GM18519 (cell line): ENCODE measurements at regions not wholly inside any gene's neighbourhood (a gene's known extent, or its start where the extent isn't known, plus 50 kb on each side); places are given as distances from the start of the nearest gene placed in this dataset.
"Not testable (repeated sequence)": the region's sequence is repeated elsewhere in the genome, so short reads cannot be mapped to it uniquely, and the experiment has no call there.

Experiments
- ATAC-seq: cut with Tn5 transposase; IDR thresholded peaks from one replicate; pipeline ENCODE4 v1.9.1; 2021; ENCODE audit warnings: mild to moderate bottlenecking, moderate library complexity; ENCODE audit not compliant: unreplicated experiment, low FRiP score

DNA sequence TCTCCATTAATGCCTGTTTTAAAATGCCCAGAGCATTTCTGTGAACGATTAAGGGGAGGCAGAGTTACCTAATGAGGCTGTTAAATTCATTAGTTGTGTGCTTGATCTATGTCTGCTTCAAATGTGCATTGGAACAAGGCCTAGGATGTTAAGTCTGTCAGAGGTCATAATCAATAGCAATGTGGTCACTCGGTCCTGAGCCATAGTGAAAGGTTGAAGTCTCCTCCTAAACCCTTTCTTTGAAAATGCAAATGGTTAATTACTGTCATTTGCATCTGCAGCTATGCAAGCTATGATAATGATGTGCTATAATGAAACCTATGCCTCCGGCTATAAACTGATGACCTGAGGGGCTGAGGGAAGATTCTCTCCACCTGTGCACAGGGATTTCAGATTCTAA is 114.2 kb upstream of the NR5A2 start:
- no peak for ATAC-seq

DNA sequence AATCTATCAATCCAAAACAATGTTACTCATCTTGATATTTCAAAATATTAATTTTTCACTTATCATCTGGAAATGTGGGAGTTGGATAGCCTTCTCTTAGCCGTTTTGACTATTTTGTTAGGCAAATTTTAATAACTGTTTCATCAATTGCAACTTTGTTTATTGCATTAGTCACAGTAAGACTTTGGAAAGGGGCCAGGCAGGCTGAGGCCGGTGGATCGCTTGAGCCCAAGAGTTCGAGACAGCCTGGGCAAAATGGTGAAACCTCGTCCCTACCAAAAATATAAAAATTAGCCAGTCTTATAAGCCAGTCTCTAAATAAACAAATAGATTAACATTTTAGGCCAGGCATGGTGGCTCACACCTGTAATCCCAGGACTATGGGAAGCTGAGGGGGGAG is 113.0 kb upstream of the NR5A2 start:
- ATAC-seq = no peak

DNA sequence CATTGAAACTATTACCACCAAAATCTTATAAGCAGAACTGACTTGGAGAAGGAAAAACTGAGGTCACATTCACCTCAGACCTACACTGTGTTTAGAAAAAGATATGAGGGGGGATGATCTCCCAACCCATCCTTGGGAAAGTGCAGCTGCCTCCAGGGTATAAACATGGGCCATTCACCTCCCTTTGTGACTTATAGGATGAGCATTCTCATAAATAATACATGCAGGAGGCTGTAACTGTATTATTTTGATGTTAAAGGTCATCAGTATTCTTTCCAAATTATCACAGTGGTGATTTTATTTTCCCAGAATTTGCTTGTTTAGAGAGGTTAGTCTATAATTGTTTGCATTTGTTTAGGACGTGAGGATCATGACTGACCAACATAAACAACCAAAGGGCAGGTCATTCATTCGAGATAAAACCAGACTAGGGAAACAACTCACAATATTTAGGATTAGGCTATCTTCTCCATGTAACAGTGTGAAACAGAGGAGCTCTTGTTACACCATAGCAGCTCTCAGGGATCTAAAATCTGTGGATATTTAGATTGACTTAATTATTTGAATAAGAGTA is 109.2 kb upstream of the NR5A2 start:
- ATAC-seq = no peak

DNA sequence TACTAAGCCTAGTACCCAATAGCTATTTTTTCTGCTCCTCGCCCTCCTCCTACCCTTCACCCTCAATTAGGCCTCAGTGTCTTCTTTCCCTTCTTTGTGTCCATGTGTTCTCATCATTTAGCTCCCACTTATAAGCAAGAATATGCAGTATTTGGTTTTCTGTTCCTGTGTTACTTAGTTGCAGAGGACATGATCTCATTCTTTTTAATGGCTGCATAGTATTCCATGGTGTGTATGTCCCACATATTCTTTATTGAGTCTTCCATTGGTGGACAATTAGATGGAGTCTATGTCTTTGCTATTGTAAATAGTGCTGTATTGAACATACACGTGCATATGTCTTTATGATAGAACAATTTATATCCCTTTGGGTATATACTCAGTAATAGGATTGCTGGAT is 106.9 kb upstream of the NR5A2 start:
- ATAC-seq = no peak

DNA sequence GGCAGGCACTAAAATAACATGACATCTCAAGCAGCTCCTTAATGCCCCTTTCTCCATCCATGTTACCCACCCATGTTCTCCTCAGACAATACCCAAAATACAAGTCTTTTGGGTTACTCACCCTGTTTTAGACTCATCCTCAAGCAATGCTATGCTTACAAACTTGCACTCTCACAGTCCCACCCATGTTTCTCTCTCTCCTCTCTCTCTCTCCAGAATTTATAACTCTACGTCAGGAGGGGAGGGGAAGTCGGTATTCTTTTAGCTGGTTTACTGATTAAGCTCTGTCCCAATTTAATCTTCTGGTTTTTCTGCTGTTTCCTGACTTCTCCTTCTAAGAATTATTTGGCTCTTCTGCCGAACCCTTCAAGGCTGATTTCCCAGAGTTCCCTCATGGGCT is 98.0 kb upstream of the NR5A2 start:
- no peak for ATAC-seq

DNA sequence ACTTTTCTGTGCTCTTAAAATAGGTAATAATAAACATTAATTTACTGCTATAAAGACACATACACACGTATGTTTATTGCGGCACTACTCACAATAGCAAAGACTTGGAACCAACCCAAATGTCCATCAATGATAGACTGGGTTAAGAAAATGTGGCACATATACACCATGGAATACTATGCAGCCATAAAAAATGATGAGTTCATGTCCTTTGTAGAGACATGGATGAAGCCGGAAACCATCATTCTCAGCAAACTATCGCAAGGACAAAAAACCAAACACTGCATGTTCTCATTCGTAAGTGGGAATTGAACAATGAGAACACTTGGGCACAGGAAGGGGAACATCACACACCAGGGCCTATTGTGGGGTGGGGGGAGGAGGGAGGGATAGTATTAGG is 97.4 kb upstream of the NR5A2 start:
- not testable (repeated sequence) for ATAC-seq

DNA sequence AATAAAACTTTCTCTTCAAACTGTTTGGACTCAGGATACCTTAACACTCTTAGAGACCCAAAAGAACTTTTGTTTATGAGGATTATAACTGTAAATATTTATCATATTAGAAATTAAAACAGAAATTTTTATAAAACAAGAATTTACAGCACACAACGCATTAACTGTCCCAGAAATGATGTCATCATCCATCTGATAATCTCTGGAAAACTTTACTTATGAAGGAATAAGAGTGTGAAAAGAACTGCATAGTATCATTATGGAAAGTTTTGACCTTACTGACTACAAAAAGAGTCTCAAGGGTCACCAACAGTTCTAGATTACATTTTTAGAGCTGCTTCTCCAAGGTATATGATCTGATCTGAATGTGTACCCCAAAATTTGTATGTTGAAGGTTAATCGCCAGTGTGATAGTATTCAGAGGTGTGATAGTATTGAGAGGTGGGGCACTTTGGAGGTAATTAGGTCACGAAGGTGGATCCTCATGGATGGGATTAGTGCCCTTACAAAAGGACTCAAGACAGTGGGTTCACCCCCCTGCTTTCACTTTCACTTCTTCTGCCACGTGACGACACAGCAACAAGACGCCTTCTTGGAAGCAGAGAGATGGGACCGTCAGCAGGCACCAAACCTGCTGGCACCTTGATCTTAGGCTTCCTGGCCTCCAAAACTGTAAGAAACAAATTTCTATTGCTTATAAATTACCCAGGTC is 95.7 kb upstream of the NR5A2 start:
- no peak for ATAC-seq

DNA sequence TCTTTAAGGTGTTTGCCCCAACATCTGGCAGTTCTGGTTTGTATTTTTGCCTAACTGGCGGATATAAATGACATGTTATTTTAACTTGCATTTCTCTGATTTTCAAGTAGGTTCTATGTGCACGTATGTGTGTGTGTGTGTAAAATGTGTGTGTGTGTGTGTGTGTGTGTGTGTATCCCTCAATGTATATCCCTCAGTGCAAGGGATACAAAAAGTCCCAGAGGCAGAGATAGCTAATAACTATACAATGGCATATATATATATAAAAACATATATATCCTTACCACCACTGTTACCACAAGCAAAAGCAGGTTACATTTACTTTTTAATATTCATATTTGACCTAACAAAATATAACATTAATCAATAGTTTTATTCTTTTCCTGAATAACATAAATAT is 95.0 kb upstream of the NR5A2 start:
- ATAC-seq = no peak

DNA sequence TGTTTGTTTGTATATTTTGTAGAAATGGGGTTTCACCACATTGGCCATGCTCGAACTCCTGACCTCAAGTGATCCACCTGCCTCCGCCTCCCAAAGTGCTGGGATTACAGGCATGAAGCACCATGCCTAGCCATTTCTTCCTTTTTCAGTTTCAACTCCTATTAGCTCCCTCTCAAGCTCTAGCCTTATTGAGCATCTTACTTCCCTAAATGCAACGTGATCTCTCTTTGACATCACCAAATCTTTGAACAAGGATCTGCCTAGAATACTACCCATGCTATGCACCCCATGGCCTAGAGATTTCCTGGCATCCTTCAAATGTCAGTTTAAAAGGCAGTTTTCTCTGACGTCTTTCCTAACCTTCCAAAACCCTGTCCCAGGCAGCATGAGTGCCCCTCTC is 91.1 kb upstream of the NR5A2 start:
- ATAC-seq = no peak

DNA sequence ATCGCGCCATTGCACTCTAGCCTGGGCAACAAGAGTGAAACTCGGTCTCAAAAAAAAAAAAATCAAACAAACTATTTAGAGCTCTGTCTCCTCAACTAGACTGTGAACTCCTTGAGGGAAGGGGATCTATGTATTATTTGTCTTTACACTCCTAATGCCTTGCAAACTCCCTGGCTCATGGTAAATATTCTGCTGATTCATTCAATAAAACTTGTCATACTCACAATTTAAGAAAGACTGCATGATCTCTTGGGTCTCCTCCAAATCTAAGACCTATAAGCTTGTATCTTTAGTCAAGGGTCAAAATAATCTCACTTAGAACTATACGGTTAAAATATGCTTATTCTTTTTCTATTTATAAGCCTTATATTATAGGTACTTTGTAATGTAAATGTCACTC is 90.3 kb upstream of the NR5A2 start:
- no peak for ATAC-seq

DNA sequence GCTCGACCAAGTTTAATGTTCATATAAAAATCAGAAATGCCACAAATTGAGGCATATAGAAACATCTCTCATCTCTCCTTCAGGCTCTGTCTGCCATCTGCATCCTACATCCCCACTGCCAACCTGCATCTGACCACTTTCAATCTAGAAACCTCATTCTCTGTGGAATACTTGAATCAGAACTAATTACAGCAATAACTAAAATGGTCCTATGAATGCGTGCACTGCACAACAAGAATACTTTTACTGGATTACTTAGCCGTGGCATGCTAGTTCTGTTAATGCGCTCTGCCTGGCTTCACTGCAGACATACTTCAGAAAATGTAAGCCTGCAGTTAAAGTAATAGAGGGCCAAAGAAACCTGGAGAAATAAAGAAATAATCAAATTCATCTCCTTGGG is 89.8 kb upstream of the NR5A2 start:
- ATAC-seq = no peak

DNA sequence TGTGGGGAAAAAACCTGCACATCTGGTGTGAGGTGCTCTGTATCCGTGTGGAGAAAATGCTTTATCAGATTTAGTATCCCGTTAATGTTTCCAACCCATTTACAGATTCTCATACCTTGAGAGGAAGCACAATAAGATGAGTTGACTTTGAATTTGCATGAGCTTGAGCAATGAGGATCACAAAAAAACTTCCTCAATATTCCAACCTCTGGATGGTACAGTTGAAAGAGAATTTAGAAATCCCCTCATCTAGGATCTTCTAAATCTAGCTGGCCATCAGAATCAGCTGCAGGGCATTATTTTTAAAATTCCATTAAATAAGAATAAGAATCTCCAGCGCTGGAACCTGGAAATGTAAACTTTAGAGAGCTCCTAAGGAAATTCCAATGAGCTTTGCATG is 82.5 kb upstream of the NR5A2 start:
- no peak for ATAC-seq

DNA sequence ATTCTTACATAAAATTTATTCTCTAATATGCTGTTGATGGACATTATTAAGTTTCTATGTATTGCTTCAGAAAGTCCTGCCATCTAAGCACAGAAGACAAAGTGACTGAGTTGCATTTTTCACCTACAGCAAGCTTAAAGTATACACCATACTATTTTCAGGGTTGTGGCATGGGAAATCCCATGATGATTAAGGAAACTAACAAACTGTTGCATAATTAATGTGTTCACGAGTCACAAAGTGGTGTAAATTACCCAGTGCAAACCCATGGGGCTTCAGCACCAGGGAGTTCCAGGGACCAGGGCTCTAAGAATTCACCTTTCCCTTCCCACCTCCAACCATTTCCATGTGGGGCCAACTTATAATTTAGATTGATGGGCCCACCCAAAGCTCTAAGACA is 81.9 kb upstream of the NR5A2 start:
- no peak for ATAC-seq

DNA sequence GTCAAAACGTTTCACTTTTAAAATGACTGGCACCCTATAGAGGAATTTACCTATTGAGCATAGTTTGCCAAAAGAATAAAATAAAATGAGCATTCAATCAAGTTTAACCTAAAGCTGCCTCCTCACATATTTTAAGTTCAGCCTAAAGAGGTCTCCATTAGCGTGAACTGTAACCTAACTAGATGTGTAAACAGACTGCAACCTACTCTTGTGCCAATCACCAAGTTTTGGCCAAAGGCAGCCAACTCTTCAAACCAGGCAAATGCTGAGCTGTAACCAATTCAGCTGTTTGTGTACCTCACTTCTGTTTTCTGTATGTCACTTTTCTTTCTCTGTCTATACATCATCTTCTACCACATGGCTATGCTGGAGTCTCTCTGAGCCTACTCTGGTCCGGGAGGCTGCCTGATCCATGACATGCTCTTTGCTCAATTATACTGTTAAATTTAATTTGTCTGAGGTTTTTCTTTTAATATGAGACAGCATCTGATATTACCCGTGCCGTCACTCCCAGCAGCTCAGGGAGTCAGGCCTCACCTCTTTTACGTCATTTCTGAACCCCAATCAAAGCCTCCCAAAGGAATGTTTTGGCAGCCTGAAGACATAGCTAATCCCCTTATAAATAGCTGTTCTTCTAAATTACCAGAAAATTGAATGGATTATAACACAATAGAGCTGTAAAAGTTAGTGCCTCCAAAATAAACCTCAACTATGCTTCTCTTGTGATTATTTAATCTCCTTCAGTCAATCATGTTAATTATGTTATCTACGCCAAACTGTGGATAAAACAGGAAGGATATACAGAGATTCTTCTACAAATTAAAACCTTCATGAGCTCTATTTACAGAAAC is 81.0 kb upstream of the NR5A2 start:
- ATAC-seq = no peak

DNA sequence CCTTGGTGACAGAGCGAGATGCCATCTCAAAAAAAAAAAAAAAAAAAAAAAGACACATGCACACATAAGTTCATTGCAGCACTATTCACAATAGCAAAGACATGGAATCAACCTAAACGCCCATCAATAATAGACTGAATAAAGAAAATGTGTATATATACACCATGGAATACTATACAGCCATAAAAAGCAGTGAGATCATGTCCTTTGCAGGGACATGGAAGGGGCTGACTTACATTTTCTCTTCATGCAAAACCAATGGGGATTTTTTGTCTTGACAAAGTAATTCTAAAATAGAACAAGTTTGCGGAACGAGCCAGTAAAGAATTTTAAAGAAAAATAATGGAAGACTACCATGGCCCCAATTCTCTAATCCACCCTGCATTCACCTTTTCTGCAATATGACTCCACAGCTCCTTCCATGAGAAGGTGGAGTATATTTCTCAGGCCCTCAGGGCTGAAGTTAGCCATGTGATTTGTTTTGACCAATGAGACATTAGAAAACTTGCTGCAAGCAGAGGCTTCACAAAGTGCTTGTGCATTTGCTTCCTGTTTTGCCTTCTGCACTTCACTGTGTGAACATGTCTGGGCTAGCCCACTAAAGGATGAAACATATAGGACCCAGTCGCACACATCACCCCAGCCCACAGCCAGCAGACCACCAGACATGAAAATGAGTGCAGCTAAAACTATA is 78.8 kb upstream of the NR5A2 start:
- ATAC-seq = no peak

DNA sequence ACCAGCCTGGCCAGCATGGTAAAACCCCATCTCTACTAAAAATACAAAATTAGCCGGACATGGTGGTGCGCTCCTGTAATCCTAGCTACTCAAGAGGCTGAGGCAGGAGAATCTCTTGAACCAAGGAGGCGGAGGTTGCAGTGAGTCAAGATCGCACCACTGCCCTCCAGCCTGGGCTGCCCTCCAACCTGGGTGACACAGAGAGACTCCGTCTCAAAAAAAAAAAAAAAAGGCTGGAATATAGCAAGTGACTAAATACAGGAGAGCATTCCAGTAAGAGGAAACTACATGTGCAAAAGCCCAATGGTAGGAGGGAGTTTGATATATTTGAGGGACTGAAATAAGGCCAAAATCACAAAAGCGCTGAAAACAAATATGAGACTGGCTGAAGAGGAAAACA is 76.5 kb upstream of the NR5A2 start:
- ATAC-seq = not testable (repeated sequence)

DNA sequence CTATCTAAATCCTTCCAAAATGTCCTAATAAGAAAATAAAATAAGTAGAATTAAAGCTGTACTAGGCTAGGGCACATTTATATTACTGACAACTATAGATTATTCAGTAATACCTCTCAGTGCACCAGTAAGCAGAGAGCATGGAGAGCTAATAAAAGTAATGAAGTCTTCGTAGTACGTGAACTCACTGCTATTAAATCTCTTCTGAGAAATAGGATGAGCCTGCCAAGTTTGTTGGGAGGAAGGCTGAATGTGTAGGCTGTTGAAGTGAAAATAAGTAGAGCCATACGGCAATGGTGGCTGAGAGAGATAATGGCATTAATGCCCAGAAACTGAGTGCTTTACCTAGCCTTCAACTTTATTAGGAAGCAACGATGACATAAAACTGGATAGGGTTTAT is 73.9 kb upstream of the NR5A2 start:
- no peak for ATAC-seq

DNA sequence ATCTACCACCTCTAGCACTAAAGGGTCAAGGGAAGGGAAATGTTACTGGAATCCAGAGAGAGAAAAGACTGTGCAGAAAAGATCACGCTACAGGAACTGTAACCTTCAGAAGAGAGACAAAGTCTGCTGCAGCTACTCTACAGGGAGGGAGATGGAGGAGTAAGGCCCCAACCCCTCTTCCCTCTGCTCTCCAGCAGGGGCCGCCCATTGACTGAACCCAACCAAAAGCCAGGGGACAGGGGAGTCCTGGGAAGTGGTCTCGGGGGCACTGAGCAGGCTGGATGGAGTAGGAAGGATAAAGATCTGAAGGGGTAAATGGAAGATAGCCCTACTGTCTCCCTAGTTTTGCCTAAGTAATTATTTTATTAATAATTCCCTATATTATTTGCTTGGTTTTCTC is 72.8 kb upstream of the NR5A2 start:
- ATAC-seq = no peak

DNA sequence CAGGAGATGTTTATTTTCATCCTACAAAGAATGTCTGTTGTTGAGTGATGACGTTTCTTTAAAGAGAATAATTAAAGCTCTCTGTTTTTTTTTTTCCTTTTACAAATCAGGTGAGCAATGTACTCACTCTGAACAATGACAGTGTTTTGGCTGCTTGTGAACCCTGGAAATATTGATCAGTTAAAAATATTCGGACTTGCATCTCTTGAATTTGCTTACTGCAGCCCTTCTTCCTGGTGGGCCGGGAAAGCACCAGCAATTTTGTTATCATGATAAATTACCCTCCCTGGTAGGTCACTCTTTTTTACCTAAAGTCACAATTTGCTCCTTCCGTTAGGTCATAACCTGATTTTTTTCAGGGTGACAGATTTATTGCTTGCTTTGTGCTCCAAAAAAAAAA is 72.3 kb upstream of the NR5A2 start:
- no peak for ATAC-seq

DNA sequence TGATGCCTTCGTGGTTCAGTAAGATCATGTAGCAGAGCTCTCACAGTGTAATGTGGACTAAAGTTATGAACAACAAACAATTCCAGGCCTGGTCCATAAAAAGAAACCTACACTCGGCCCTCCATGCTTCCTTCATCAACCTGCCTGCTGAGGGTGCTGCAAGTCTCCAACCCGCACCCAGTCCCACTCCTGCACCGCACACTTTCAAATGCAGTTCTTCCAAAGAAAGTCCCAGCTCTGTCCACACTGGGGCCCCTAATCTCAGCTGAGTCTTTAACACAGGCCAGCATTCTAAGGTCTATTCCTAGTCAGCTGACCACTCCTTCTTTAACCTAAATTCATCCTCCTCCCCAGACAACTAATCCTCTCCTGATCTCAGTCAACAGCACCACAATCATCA is 71.5 kb upstream of the NR5A2 start:
- no peak for ATAC-seq

DNA sequence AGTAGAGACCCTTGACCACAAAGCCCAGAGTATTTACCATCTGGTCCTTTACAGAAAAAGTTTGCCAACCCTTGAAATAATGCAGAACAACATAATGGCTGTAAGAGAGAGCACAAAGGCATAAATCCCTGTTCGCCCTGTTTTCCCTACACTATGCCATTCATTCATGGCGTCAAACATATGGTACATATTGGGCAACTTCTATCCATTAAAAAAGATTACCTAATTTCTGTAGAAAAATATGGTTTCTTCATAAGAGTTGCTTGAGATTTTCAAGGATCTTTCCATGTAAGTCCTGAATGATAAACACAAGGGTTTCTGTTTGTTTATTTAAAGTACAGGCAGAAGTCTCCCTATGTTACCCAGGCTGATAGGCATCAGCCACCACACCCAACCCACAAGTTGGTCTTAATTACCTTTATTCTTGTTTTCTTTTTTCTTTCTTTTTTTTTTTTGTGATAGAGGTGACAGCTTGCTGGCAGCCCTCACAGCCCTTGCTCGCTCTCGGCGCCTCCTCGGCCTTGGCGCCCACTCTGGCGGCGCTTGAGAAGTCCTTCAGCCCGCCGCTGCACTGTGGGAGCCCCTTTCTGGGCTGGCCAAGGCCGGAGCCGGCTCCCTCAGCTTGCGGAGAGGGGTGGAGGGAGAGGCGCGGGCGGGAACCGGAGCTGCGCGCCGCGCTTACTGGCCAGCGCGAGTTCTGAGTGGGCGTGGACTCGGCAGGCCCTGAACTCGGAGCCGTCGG is 68.3 kb upstream of the NR5A2 start:
- no peak for ATAC-seq
